GM23338 (cell line): ENCODE measurements at regions not wholly inside any gene's neighbourhood (a gene's known extent, or its start where the extent isn't known, plus 50 kb on each side); places are given as distances from the start of the nearest gene placed in this dataset.

Experiments
- CTCF ChIP-seq, 2 experiments: fragments of 200-600 bp in 1 of 2; sonication (generic) in 1 of 2; conservative IDR thresholded peaks; 2 replicates each; pipeline versions ENCODE4 v1.5.1 to v1.6.1; 2016 to 2017; ENCODE audit warnings: antibody characterized with exemption in 2 of 2, low read depth in 2 of 2, mild to moderate bottlenecking in 2 of 2, moderate library complexity in 1 of 2
- EZH2 ChIP-seq: fragments of 200-600 bp; sonication (generic); IDR thresholded peaks from one replicate; pipeline ENCODE4 v1.8.0; 2017; ENCODE audit warnings: antibody characterized with exemption, mild to moderate bottlenecking, low read depth; ENCODE audit not compliant: unreplicated experiment
- EZH2phosphoT487 ChIP-seq: fragments of 200-600 bp; sonication (generic); IDR thresholded peaks from one replicate; pipeline ENCODE4 v1.8.1; 2018; ENCODE audit warnings: antibody characterized with exemption; ENCODE audit not compliant: unreplicated experiment
- JUNB ChIP-seq: IDR thresholded peaks from one replicate; pipeline ENCODE4 v1.6.1; 2016; ENCODE audit warnings: antibody characterized with exemption; ENCODE audit not compliant: unreplicated experiment
- POLR2AphosphoS5 ChIP-seq: IDR thresholded peaks from 2 replicates; pipeline ENCODE4 v1.6.1; 2016; ENCODE audit warnings: antibody characterized with exemption, low read depth
- REST ChIP-seq: IDR thresholded peaks from one replicate; pipeline ENCODE4 v1.6.1; 2018; ENCODE audit warnings: antibody characterized with exemption; ENCODE audit not compliant: unreplicated experiment
- ZNF114 ChIP-seq: fragments of 250-450 bp; sonication (Bioruptor Pico); IDR thresholded peaks from 2 replicates; pipeline ENCODE4 v1.5.0; 2020; ENCODE audit warnings: mild to moderate bottlenecking, moderate library complexity

- TF ChIP-seq CTCF (conservative IDR thresholded peaks at IDR 0.05; ENCODE audit: low read depth in 2 of 2) (no peak), EZH2phosphoT487 (no peak), REST (no peak), ZNF114 (CRISPR knock-in tag) (no peak), EZH2 (no peak), JUNB (no peak), POLR2AphosphoS5 (no peak)
Observed at GRCh38 chr3:40756500-40756899, 231.7 kb downstream of the ZNF621 start.
